ENCODE measurements at regions not wholly inside any gene's neighbourhood (a gene's known extent, or its start where the extent isn't known, plus 50 kb on each side); places are given as distances from the start of the nearest gene placed in this dataset.

- TF ChIP-seq CTCF (IDR thresholded peaks at IDR 0.05 in 4 of 5, conservative IDR thresholded peaks at IDR 0.05 in 1 of 5): no peak
- TF ChIP-seq POLR2A (IDR thresholded peaks at IDR 0.05): no peak
Measured at GRCh38 chr1:5651964-5652821, 340.0 kb downstream of the NPHP4 start.

GRCh38 chr1:5651473-5651872 lies 340.8 kb downstream of the NPHP4 start:
- DNase-seq (no peak), ATAC-seq (no peak)
- Histone ChIP-seq H3K27me3 (no peaks in the 10 kb centered on the region), H3K9me3 (no peaks in the 10 kb centered on the region), H3K4me3 (no peak overlapping the region), H3K27ac (no peak overlapping the region), H3K36me3 (no peaks in the 10 kb centered on the region), H3K4me1 (no peaks in the 10 kb centered on the region)
- TF ChIP-seq CTCF (IDR thresholded peaks at IDR 0.05 in 4 of 5, conservative IDR thresholded peaks at IDR 0.05 in 1 of 5): no peak
- intact Hi-C loops (cut with DNase I; ENCODE audit: low total_unique reads): no loop called here
- in situ Hi-C loops (cut with MboI; ENCODE audit: low sequenced_read_pairs in 4 of 4): no loop called here

More at GRCh38 chr1:5651964-5652821, 340.0 kb downstream of the NPHP4 start:
- H3K4me1 ChIP-seq: no peaks in the 10 kb centered on the region
- ATAC-seq (no peak), DNase-seq (no peak)
- intact Hi-C loops (cut with DNase I; ENCODE audit: low total_unique reads) (no loop called here), in situ Hi-C loops (cut with MboI; ENCODE audit: low sequenced_read_pairs in 4 of 4) (no loop called here)
- no peak overlapping the region for H3K4me3 ChIP-seq
- H3K27me3 ChIP-seq: no peaks in the 10 kb centered on the region
- no peaks in the 10 kb centered on the region for H3K36me3 ChIP-seq
- no peak overlapping the region for H3K27ac ChIP-seq
- H3K9me3 ChIP-seq: no peaks in the 10 kb centered on the region

- Histone ChIP-seq H3K4me1 (no peaks in the 10 kb centered on the region), H3K27ac (no peak overlapping the region), H3K36me3 (no peaks in the 10 kb centered on the region), H3K27me3 (no peaks in the 10 kb centered on the region), H3K4me3 (no peak overlapping the region), H3K9me3 (no peaks in the 10 kb centered on the region)
- in situ Hi-C loops (cut with MboI; ENCODE audit: low sequenced_read_pairs in 4 of 4): no loop called here
- intact Hi-C loops (cut with DNase I; ENCODE audit: low total_unique reads): no loop called here
- ATAC-seq (no peak), DNase-seq (no peak)
- TF ChIP-seq CTCF (IDR thresholded peaks at IDR 0.05 in 4 of 5, conservative IDR thresholded peaks at IDR 0.05 in 1 of 5) (no peak), POLR2A (IDR thresholded peaks at IDR 0.05) (no peak)
Measured at GRCh38 chr1:5651027-5651410, 341.2 kb downstream of the NPHP4 start.

GRCh38 chr1:5650283-5651026 lies 341.8 kb downstream of the NPHP4 start:
- H3K36me3 ChIP-seq: no peaks in the 10 kb centered on the region
- ATAC-seq (no peak), DNase-seq (no peak)
- H3K4me1 ChIP-seq: no peaks in the 10 kb centered on the region
- H3K27me3 ChIP-seq: no peaks in the 10 kb centered on the region
- TF ChIP-seq POLR2A (IDR thresholded peaks at IDR 0.05): no peak
- no peak for TF ChIP-seq CTCF (IDR thresholded peaks at IDR 0.05 in 4 of 5, conservative IDR thresholded peaks at IDR 0.05 in 1 of 5)
- no peaks in the 10 kb centered on the region for H3K9me3 ChIP-seq
- no peak overlapping the region for H3K27ac ChIP-seq
- H3K4me3 ChIP-seq: no peak overlapping the region
- intact Hi-C loops (cut with DNase I; ENCODE audit: low total_unique reads) (no loop called here), in situ Hi-C loops (cut with MboI; ENCODE audit: low sequenced_read_pairs in 4 of 4) (no loop called here)

Data from gastrocnemius medialis (tissue), 4 donors.